ENCODE measurements at regions not wholly inside any gene's neighbourhood (a gene's known extent, or its start where the extent isn't known, plus 50 kb on each side); places are given as distances from the start of the nearest gene placed in this dataset.

DNA sequence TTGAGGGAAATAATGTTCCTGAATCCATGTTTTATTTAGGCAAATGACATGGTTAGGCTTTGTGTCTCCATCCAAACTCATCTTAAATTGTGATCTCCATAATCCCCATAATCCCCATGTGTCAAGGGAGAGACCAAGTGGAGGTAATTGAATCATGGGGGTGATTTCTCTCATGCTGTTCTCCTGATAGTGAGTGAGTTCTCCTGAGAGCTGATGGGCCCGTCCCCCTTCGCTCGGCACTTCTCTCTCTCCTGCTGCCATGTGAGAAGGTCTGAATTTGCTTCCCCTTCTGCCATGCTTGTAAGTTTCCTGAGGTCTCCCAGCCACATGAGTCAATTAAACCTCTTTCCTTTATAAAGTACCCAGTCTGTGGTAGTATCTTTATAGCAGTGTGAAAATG, 563.0 kb upstream of the NR3C2 start:
- H3K4me3 ChIP-seq (ENCODE audit: insufficient read depth, low read depth, low read length), result no peak overlapping the region
- no peaks in the 10 kb centered on the region for H3K27me3 ChIP-seq (ENCODE audit: control insufficient read depth, insufficient read depth, low read length)
- no peak for DNase-seq
- H3K36me3 ChIP-seq (replicated peaks; ENCODE audit: control insufficient read depth, insufficient read depth, low read length), result no peaks in the 10 kb centered on the region

DNA sequence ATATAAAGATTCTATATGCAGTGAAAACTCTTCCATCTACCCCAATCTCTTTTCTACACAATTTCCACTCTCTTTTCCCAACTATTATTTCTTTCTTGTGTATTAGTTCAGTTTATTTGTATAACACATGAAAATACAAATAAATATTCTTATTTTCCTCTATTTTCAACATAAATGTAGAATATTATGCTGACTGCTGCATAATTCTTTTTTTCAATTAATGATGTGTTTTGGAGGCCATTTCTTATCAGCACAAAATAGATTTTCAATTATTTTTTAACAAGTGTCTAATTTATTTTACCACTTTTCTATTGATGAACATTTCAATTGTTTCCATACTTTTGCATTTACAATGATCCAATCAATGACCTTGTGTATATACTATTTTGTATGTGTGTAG, 557.7 kb upstream of the NR3C2 start:
- Histone ChIP-seq H3K4me3 (ENCODE audit: insufficient read depth, low read depth, low read length) (no peak overlapping the region), H3K36me3 (replicated peaks; ENCODE audit: control insufficient read depth, insufficient read depth, low read length) (no peaks in the 10 kb centered on the region), H3K27me3 (ENCODE audit: control insufficient read depth, insufficient read depth, low read length) (no peaks in the 10 kb centered on the region)
- no peak for DNase-seq

- DNase-seq, result peak; percentile 1
- Histone ChIP-seq H3K36me3 (replicated peaks; ENCODE audit: control insufficient read depth, insufficient read depth, low read length) (no peaks in the 10 kb centered on the region), H3K27me3 (ENCODE audit: control insufficient read depth, insufficient read depth, low read length) (no peaks in the 10 kb centered on the region), H3K4me3 (ENCODE audit: insufficient read depth, low read depth, low read length) (no peak overlapping the region)
Observed at GRCh38 chr4:148998719-148999118, 556.5 kb upstream of the NR3C2 start.

DNA sequence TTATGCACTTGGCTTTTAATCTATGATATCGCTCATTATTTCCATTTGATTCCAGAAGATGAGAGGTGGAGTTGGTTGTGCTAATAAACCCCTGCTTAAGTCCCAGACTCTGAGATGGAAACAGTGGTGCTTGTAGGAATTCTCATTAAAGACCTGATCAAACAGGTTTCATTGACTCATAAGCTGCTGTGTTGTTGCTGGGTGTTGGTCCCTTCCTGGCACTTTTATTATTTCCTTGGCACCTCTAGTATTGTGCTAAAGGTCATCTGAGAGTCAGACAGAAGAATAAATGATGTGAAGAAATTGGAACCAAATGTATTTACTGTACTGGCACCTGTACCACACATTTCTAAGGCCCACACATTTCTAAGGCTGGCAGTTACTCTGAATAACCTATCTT, 544.7 kb upstream of the NR3C2 start:
- Histone ChIP-seq H3K4me3 (ENCODE audit: insufficient read depth, low read depth, low read length) (no peak overlapping the region), H3K27me3 (ENCODE audit: control insufficient read depth, insufficient read depth, low read length) (no peaks in the 10 kb centered on the region), H3K36me3 (replicated peaks; ENCODE audit: control insufficient read depth, insufficient read depth, low read length) (no peaks in the 10 kb centered on the region)
- DNase-seq, result no peak

DNA sequence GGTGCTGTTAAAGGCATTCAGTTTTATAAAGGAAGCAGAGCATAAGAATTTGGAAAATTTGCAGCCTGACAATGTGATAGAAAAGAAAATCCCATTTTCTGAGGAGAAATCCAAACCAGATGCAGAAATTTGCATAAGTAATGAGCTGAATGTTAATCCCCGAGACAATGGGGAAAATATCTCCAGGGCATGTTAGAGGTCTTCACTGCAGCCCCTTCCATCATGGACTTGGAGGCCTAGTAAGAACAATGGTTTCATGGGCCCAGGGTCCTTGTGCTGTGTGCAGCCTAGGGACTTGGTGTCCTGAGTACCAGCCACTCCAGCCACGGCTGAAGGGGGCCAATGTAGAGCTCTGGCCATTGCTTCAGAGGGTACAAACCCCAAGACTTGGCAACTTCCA, 542.7 kb upstream of the NR3C2 start:
- H3K36me3 ChIP-seq (replicated peaks; ENCODE audit: control insufficient read depth, insufficient read depth, low read length), result no peaks in the 10 kb centered on the region
- H3K4me3 ChIP-seq (ENCODE audit: insufficient read depth, low read depth, low read length), result no peak overlapping the region
- DNase-seq, result no peak
- H3K27me3 ChIP-seq (ENCODE audit: control insufficient read depth, insufficient read depth, low read length), result no peaks in the 10 kb centered on the region

DNA sequence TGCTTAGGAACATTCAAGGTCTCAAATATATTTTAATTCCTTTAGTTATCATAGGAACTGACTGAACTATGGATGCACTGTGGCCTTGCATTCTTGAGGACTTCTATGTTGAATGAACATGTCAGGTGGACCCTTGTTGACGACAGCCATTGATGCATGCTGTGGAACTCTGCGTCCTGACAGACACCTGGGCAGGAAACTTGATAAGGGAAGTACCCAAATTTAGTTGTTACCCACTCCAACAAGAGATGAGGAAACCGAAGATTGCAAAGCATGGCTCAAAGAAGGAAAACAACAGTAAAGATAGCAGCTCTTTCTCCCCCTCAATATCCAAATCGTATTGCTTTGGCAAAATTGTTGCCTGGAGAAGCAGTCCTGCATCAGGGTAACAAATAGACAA, 540.0 kb upstream of the NR3C2 start:
- H3K27me3 ChIP-seq (ENCODE audit: control insufficient read depth, insufficient read depth, low read length), result no peaks in the 10 kb centered on the region
- H3K4me3 ChIP-seq (ENCODE audit: insufficient read depth, low read depth, low read length), result no peak overlapping the region
- no peak for DNase-seq
- H3K36me3 ChIP-seq (replicated peaks; ENCODE audit: control insufficient read depth, insufficient read depth, low read length), result no peaks in the 10 kb centered on the region

GRCh38 chr4:148980782-148981480, 538.7 kb upstream of the NR3C2 start:
- Histone ChIP-seq H3K4me3 (ENCODE audit: insufficient read depth, low read depth, low read length) (no peak overlapping the region), H3K27me3 (ENCODE audit: control insufficient read depth, insufficient read depth, low read length) (no peaks in the 10 kb centered on the region), H3K36me3 (replicated peaks; ENCODE audit: control insufficient read depth, insufficient read depth, low read length) (no peaks in the 10 kb centered on the region)
- no peak for DNase-seq

- Histone ChIP-seq H3K36me3 (replicated peaks; ENCODE audit: control insufficient read depth, insufficient read depth, low read length) (no peaks in the 10 kb centered on the region), H3K27me3 (ENCODE audit: control insufficient read depth, insufficient read depth, low read length) (no peaks in the 10 kb centered on the region), H3K4me3 (ENCODE audit: insufficient read depth, low read depth, low read length) (no peak overlapping the region)
- DNase-seq, result no peak
Observed at GRCh38 chr4:148978301-148978700, 536.1 kb upstream of the NR3C2 start.

- Histone ChIP-seq H3K36me3 (replicated peaks; ENCODE audit: control insufficient read depth, insufficient read depth, low read length) (no peaks in the 10 kb centered on the region), H3K27me3 (ENCODE audit: control insufficient read depth, insufficient read depth, low read length) (no peaks in the 10 kb centered on the region), H3K4me3 (ENCODE audit: insufficient read depth, low read depth, low read length) (no peak overlapping the region)
- no peak for DNase-seq
Observed at GRCh38 chr4:148975464-148975863, 533.2 kb upstream of the NR3C2 start.

- Histone ChIP-seq H3K36me3 (replicated peaks; ENCODE audit: control insufficient read depth, insufficient read depth, low read length) (no peaks in the 10 kb centered on the region), H3K27me3 (ENCODE audit: control insufficient read depth, insufficient read depth, low read length) (no peaks in the 10 kb centered on the region), H3K4me3 (ENCODE audit: insufficient read depth, low read depth, low read length) (no peak overlapping the region)
- no peak for DNase-seq
Observed at GRCh38 chr4:148965080-148965479, 522.9 kb upstream of the NR3C2 start.

GRCh38 chr4:148964456-148964855, 522.2 kb upstream of the NR3C2 start:
- Histone ChIP-seq H3K4me3 (ENCODE audit: insufficient read depth, low read depth, low read length) (no peak overlapping the region), H3K27me3 (ENCODE audit: control insufficient read depth, insufficient read depth, low read length) (no peaks in the 10 kb centered on the region), H3K36me3 (replicated peaks; ENCODE audit: control insufficient read depth, insufficient read depth, low read length) (no peaks in the 10 kb centered on the region)
- DNase-seq, result no peak

GRCh38 chr4:148962539-148963290, 520.5 kb upstream of the NR3C2 start:
- H3K27me3 ChIP-seq (ENCODE audit: control insufficient read depth, insufficient read depth, low read length), result no peaks in the 10 kb centered on the region
- no peaks in the 10 kb centered on the region for H3K36me3 ChIP-seq (replicated peaks; ENCODE audit: control insufficient read depth, insufficient read depth, low read length)
- DNase-seq, result no peak
- no peak overlapping the region for H3K4me3 ChIP-seq (ENCODE audit: insufficient read depth, low read depth, low read length)

DNA sequence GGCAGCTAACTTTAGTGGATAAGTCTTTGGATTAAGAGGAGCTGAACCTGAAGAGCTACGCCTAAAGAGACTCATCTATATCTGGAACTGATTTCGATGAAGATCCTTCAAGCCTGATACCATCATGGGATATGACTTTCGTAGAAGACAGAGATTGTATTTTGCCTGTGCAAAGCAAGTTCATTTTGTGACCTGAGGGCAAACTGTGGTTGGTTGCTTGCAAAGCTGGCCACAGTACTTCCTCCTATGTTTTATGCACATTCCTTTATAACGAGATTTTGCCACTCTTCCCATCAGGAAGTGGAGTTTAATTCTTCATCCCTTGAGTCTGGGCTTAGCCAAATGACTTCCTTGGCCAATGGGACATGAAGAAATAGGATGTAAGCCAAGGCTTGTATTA, 519.3 kb upstream of the NR3C2 start:
- H3K4me3 ChIP-seq (ENCODE audit: insufficient read depth, low read depth, low read length), result no peak overlapping the region
- no peak for DNase-seq

GRCh38 chr4:148958317-148958716, 516.1 kb upstream of the NR3C2 start:
- no peak overlapping the region for H3K4me3 ChIP-seq (ENCODE audit: insufficient read depth, low read depth, low read length)
- no peak for DNase-seq
- no peaks in the 10 kb centered on the region for H3K27me3 ChIP-seq (ENCODE audit: control insufficient read depth, insufficient read depth, low read length)
- no peaks in the 10 kb centered on the region for H3K36me3 ChIP-seq (replicated peaks; ENCODE audit: control insufficient read depth, insufficient read depth, low read length)

More for the DNA sequence above, 519.3 kb upstream of the NR3C2 start:
- Histone ChIP-seq H3K36me3 (replicated peaks; ENCODE audit: control insufficient read depth, insufficient read depth, low read length) (no peaks in the 10 kb centered on the region), H3K27me3 (ENCODE audit: control insufficient read depth, insufficient read depth, low read length) (no peaks in the 10 kb centered on the region)

DNA sequence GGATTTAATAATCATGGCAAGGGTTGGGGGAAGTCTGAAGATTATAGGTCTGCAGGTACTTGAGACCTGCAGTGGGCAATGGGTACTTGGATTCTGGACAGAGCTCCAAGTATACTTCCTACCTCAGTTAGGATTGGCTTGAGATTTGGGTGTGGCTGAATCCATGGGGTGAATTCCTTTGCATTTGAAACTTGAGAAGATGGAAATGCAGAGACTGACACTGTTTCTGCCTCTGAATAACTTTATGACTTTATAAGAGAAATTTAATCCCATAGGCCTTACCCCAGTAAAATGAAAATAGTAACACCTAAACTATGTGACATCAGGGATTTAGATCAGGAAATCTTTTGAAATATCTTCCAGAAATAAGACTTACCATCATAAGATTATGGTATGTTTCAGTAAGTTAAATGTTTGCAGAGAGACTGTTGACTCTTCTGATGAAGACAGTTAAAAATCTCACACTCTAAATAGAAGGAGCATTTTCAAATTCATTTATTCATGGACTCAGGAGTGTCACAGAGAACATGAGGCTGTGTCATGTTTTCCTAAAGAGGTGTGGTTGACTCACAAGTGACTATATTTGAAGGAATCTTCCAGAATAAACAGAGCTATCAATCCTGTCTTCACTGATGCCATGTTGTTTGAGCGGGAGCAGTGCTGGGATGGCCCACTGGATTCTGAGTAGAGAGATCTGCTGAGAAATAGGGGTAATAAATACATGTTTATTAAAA, 513.5 kb upstream of the NR3C2 start:
- H3K4me3 ChIP-seq (ENCODE audit: insufficient read depth, low read depth, low read length), result no peak overlapping the region
- no peak for DNase-seq
- H3K27me3 ChIP-seq (ENCODE audit: control insufficient read depth, insufficient read depth, low read length), result no peaks in the 10 kb centered on the region
- H3K36me3 ChIP-seq (replicated peaks; ENCODE audit: control insufficient read depth, insufficient read depth, low read length), result no peaks in the 10 kb centered on the region
